ENCODE measurements at regions not wholly inside any gene's neighbourhood (a gene's known extent, or its start where the extent isn't known, plus 50 kb on each side); places are given as distances from the start of the nearest gene placed in this dataset.

- TF ChIP-seq POLR2A (IDR thresholded peaks at IDR 0.05; ENCODE audit: low read length), result no peak
- TF ChIP-seq GATA1 (IDR thresholded peaks at IDR 0.05; ENCODE audit: low read depth, low read length), result no peak
Observed at GRCh38 chr2:108067820-108068405, 81.6 kb downstream of the SLC5A7 start.

Data from erythroblast (primary cell).